Hindlimb muscle (tissue), 1 donor: ENCODE measurements at regions not wholly inside any gene's neighbourhood (a gene's known extent, or its start where the extent isn't known, plus 50 kb on each side); places are given as distances from the start of the nearest gene placed in this dataset.
"Not testable (repeated sequence)": the region's sequence is repeated elsewhere in the genome, so short reads cannot be mapped to it uniquely, and the experiment has no call there.

Experiments
- DNase-seq: peaks from one replicate; pipeline ENCODE4 v3.0.0-alpha.2; 2013

DNA sequence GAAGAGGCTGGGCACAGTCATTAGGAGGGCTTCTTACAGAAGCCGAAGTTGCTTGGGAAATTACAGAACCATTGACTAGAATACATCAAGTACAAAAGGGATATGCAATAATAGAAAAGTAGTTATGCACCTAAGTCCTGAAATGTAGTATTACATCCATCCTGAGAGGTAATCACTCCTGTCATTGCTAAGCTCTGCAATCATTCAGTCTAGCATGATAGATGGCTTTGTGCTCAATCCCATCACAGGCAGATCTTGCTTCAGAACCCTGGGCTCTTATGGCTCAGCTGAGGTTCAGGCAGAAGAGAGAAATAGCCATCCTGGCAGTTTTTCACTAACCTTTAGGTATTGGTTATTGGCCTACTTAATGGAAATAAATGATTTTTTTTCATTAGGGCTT is 231.7 kb upstream of the AFF2 start:
- DNase-seq: no peak

DNA sequence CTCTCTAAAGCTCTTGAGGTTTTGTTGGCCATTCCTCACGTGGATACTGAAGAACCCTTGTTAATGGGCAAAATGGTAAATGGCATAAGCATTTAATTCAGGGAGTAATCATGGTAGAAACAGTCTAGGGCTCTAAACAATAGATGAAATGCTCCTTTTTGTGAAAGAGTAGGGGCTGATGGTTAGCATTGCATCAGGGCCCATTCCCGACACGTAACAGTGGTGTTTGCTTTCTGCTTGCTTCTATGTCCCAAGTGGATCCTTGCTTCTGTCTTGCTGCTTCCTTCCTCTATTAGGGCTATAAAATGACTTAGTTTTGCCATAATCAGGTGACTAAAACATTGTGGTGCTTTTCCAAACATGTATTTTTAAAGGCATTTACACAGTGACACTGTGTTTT is 230.9 kb upstream of the AFF2 start:
- no peak for DNase-seq

GRCh38 chrX:148270499-148270898 is 229.9 kb upstream of the AFF2 start:
- no peak for DNase-seq

GRCh38 chrX:148271263-148271662 is 229.2 kb upstream of the AFF2 start:
- DNase-seq: no peak

- DNase-seq: no peak
Measured at GRCh38 chrX:148281920-148282319, 218.5 kb upstream of the AFF2 start.

DNA sequence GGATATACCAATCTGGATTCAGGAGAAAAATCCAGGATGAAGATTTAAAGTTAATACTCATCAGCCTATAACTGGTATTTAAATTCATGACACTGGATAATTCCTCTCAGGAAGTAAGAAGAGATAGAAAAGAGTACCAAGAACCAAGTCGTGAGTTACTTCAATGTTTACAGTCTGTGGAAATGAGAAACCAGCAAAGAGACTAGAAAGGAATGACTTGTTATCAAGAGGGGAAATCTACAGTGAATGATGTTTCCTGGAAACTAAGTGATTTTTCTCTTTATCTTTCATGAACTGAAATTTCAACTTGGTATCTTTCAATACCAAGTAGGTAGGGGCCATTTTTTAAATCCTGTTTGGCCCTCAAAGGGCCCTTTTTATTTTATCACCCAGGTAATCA is 217.9 kb upstream of the AFF2 start:
- DNase-seq: no peak

- DNase-seq: no peak
Measured at GRCh38 chrX:148284056-148284455, 216.4 kb upstream of the AFF2 start.

DNA sequence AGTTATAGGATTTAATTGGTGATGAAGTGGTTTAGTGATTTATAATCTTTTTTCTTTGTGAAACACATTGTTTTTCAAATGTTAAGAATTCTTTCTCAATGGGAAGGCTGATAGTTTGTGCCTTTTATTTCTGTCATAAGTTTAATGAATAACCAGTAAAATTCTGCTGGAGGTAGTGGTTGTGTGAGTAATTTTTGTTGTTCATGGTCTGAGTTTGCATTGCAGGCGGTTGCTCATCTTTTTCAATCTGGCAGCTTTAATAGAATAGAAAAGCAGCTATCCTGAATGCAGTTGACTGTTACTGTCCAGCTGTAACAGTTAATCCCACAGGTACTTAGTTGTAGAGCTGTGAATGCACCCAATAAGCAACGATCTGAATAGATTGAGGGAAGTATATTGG is 215.6 kb upstream of the AFF2 start:
- no peak for DNase-seq

DNA sequence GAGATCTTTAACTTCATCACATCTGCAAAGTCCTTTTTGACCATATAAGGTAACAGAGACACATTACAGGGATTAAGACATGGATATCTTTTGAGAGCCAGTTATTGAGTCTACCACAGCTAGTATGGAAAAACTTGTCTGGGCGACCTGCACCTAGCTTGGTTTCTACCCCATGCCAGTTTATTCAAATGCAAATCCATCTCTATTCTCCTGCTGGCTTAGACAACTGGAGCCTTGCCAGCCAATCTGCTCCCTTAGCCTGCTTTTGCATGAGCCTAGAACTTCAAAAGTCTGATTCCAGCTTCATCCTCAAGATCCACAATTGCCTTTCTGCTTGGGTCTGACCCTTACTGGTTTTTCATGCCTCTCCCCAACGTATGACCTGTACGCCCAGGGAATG is 212.0 kb upstream of the AFF2 start:
- DNase-seq: no peak

GRCh38 chrX:148290041-148290440 is 210.4 kb upstream of the AFF2 start:
- DNase-seq: no peak

DNA sequence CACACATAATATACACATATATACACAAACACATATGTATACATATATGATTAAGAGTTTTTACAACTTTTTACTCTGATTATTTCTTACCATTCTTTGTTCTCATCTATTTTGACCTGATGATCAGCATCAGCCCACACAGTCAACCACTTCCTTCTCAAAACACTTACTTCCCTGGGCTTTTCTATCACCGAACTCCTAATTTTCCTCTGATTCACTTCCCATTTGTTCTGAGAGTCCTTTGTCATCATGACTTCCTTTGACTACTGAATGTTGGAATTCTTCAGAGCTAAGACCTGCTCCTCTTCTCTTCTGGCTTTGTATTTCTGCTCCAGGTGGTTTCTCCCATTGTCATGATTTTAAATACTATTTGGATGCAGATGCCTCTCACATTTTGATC is 209.5 kb upstream of the AFF2 start:
- DNase-seq: no peak

DNA sequence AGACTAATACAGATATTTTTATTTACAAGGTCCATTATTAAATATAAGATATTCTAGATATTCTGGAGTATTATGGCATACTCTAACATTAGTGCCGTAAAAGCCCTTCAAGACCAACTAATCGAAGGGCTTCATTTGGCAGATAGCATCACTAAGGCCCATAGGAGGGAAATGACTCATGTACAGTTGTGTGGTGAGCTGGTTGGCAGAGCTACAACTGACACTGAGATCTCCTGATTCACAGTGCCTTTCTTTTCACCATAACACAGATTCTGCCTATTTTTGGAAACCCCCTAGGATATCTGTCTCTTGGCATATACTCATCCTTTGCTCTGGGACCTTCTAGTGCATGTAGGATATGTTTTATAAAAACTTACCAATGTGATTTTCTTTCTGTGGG is 201.7 kb upstream of the AFF2 start:
- DNase-seq: no peak

DNA sequence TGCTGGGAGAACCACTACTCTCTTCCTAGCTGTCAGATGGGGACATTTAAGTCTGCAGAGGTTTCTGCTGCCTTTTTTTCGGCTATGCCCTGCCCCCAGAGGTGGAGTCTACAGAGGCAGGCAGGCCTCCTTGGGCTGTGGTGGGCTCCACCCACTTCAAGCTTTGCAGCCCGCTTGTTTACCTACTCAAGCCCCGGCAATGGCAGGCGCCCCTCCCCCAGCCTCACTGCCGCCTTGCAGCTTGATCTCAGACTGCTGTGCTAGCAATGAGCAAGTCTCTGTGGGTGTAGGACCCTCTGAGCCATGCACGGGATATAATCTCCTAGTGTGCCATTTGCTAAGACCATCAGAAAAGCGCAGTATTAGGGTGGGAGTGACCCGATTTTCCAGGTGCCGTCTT is 195.2 kb upstream of the AFF2 start:
- not testable (repeated sequence) for DNase-seq

- DNase-seq: no peak
Measured at GRCh38 chrX:148309413-148309812, 191.0 kb upstream of the AFF2 start.

DNA sequence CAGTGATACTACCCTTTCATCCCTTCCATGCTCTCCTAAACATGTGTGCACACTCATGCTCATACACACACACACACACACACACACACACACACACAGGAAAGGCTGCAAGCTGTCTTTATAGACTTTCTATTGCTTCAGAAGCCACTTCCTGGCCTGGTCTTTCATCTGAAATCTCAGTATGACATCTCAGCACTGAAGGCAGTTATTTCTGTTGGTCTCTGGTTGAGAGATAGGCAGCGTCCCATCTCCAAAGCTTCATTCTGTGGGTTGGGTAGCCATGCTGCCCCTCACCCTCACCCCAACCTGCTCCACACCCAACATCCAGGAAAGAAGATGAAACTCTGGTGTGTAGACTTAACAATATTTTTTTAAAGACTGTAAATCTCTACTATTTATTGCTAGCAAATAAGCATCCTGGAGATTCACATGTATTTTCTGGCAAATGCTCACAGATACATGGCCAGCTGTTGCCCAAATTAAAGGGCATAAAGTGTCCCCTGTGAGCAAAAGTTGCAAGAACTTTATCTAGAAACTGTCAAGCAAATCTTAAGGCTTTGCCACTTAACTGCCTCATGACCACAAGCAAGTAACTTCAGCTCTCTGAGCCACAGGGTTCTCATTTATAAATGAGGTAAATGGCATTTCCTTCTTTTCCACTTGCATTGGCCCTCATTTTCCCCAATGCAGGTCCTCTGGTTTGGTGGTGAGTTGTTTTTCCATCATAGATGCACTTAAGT is 189.8 kb upstream of the AFF2 start:
- no peak for DNase-seq

DNA sequence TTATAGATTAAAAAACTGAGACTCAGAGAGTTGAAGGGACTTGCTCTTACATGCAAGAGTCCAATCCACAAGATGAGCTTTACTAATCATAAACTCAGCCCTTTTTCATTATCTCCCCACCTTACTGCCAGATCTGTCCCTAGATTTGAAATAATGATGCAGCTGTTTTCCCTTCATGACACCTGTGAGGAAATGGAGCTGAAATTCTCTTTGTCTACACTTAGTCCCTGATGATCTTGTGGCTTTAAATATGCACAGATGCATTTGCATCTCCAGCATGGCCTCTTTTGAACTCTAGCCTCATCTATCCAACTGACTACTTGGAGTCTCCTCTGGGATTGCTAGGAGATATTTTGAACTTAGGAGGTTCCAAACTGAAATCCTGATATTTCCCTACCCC is 188.9 kb upstream of the AFF2 start:
- DNase-seq: no peak

GRCh38 chrX:148314876-148315275 is 185.5 kb upstream of the AFF2 start:
- DNase-seq: no peak

- DNase-seq: no peak
Measured at GRCh38 chrX:148316446-148316845, 184.0 kb upstream of the AFF2 start.

DNA sequence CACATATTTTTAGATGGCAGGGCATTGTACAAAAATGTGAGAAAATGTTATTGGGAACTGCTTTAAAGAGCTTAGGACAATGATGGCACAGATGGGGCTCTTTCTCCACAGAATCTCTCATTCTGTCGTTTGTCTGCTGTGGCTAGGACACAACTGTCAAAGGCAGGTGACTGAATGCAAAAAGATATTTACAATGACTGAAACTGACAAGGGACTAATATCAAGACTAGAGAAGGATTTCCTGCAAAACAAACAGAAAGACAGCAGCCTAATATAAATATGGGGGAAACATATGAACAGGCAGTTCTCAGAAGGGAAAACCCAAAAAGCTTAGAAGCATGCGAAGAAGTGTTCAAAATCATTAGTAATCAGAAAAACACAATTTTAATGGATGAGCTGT is 177.5 kb upstream of the AFF2 start:
- DNase-seq: no peak

- no peak for DNase-seq
Measured at GRCh38 chrX:148333989-148334388, 166.4 kb upstream of the AFF2 start.

- no peak for DNase-seq
Measured at GRCh38 chrX:148337873-148338272, 162.5 kb upstream of the AFF2 start.

DNA sequence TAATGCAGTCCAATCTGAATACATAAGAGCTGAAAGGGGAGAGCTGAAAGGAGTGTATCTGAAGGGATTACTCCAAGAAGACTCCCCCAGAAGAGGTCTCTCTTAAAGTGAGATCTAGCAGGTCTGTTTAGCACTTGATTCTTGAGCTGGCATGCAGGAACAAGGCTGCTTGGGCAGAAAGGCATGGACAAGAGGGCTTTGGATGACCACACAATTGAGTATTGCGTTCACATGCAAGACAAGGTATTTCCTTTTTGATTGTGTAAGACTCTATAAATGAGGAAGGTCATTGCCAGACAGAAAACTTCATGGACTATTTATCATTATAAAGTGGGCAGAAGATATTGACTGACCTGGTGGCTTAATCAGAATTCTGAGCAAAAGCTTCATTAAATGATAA is 145.5 kb upstream of the AFF2 start:
- DNase-seq: no peak

- DNase-seq: no peak
Measured at GRCh38 chrX:148361641-148362040, 138.8 kb upstream of the AFF2 start.

- no peak for DNase-seq
Measured at GRCh38 chrX:148363471-148364235, 136.8 kb upstream of the AFF2 start.
